ENCODE measurements at regions not wholly inside any gene's neighbourhood (a gene's known extent, or its start where the extent isn't known, plus 50 kb on each side); places are given as distances from the start of the nearest gene placed in this dataset.

- Histone ChIP-seq H3K4me1 (replicated peaks in 1 of 2; ENCODE audit: control insufficient read depth in 2 of 2, insufficient read depth in 2 of 2, low read length in 2 of 2) (no peaks in the 10 kb centered on the region), H3K4me3 (no peak overlapping the region), H3K27me3 (ENCODE audit: control insufficient read depth in 2 of 2, insufficient read depth in 2 of 2, low read length in 2 of 2) (no peaks in the 10 kb centered on the region), H3K4me2 (ENCODE audit: insufficient read depth, low read length) (no peak overlapping the region), H4K20me1 (replicated peaks; ENCODE audit: control insufficient read depth, insufficient read depth, low read length) (no peaks in the 10 kb centered on the region; the same call in 1 of the 2 replicates), H2AFZ (ENCODE audit: low read depth, low read length) (no peak overlapping the region), H3K36me3 (ENCODE audit: control insufficient read depth, insufficient read depth, low read length) (no peaks in the 10 kb centered on the region), H3K9me3 (replicated peaks; ENCODE audit: control insufficient read depth, insufficient read depth, low read depth, low read length) (no peaks in the 10 kb centered on the region), H3K27ac (ENCODE audit: extremely low read depth, low read depth, low read length) (no peak overlapping the region), H3K79me2 (ENCODE audit: control insufficient read depth, insufficient read depth, low read length) (no peaks in the 10 kb centered on the region), H3K9me1 (ENCODE audit: control insufficient read depth, insufficient read depth, low read length) (no peaks in the 10 kb centered on the region), H3K9ac (ENCODE audit: insufficient read depth in 1 of 2, low read depth in 2 of 2, low read length in 2 of 2) (no peak overlapping the region)
- no TSS peak for BruUV-seq (replicated peaks)
- FAIRE-seq (no peak), DNase-seq (ENCODE audit: extremely low read depth in 1 of 4, low spot score in 3 of 4) (no peak), ATAC-seq (no peak)
- CTCF ChIA-PET (ENCODE audit: low intra/inter-chr PET ratio), result no interaction called here
- POLR2A ChIA-PET, result no interaction called here
- in situ Hi-C loops (cut with MboI) (no loop called here), intact Hi-C loops (cut with micrococcal nuclease) (no loop called here)
- 0% methylated on average over 3 of the region's 3 CpGs for WGBS (ENCODE audit: insufficient coverage, low coverage, missing lambda C conversion rate)
- TF ChIP-seq ZNF707 (CRISPR knock-in tag; conservative IDR thresholded peaks at IDR 0.05), result no peak
- no peak for TF ChIP-seq NFIC (IDR thresholded peaks at IDR 0.05)
- no peak for TF ChIP-seq ZNF408 (CRISPR knock-in tag; IDR thresholded peaks at IDR 0.05; ENCODE audit: low read depth)
- TF ChIP-seq NCOA6 (IDR thresholded peaks at IDR 0.05), result no peak
- TF ChIP-seq ZNF561 (CRISPR knock-in tag; conservative IDR thresholded peaks at IDR 0.05), result no peak
- no peak for TF ChIP-seq HDAC8 (tag; IDR thresholded peaks at IDR 0.05)
- no peak for TF ChIP-seq SIN3B (IDR thresholded peaks at IDR 0.05; ENCODE audit: low read depth)
- no peak for TF ChIP-seq CHD7 (IDR thresholded peaks at IDR 0.05; ENCODE audit: low read depth, low read length)
- TF ChIP-seq CBFB (CRISPR knock-in tag; IDR thresholded peaks at IDR 0.05), result no peak
- no peak for TF ChIP-seq THRAP3 (IDR thresholded peaks at IDR 0.05; ENCODE audit: borderline replicate concordance)
- no peak for TF ChIP-seq RFX1 (IDR thresholded peaks at IDR 0.05)
These were observed 115.6 kb upstream of the NMNAT3 start for GRCh38 chr3:139793408-139793807.
